ENCODE measurements at regions not wholly inside any gene's neighbourhood (a gene's known extent, or its start where the extent isn't known, plus 50 kb on each side); places are given as distances from the start of the nearest gene placed in this dataset.

GRCh38 chr20:6705926-6706548, 61.4 kb upstream of the BMP2 start:
- no peak overlapping the region for H3K4me3 ChIP-seq (ENCODE audit: control insufficient read depth in 2 of 3, extremely low read depth in 1 of 3, insufficient read depth in 2 of 3, low read depth in 1 of 3, low read length in 3 of 3)
- H3K36me3 ChIP-seq (ENCODE audit: control insufficient read depth in 2 of 2, extremely low read depth in 1 of 2, insufficient read depth in 2 of 2, low read length in 2 of 2): no peaks in the 10 kb centered on the region
- H3K4me2 ChIP-seq (ENCODE audit: control insufficient read depth, extremely low read depth, insufficient read depth, low read depth, low read length): no peak overlapping the region
- no peaks in the 10 kb centered on the region for H3K27me3 ChIP-seq (ENCODE audit: control insufficient read depth, extremely low read depth, insufficient read depth, low read length)
- H3K9me3 ChIP-seq (ENCODE audit: control insufficient read depth, low read depth, low read length): no peaks in the 10 kb centered on the region
- no peak for TF ChIP-seq CTCF (optimal IDR thresholded peaks at IDR 0.05 in 1 of 3, IDR thresholded peaks at IDR 0.05 in 1 of 3, conservative IDR thresholded peaks at IDR 0.05 in 1 of 3; ENCODE audit: extremely low read depth in 1 of 3, insufficient read depth in 2 of 3, low read length in 3 of 3)
- TF ChIP-seq EZH2 (IDR thresholded peaks at IDR 0.05; ENCODE audit: low read length): no peak
- H3K27ac ChIP-seq (ENCODE audit: control insufficient read depth, insufficient read depth, low read length): no peak overlapping the region
- H3K79me2 ChIP-seq (ENCODE audit: control insufficient read depth, insufficient read depth, low read length): no peaks in the 10 kb centered on the region
- no peak for FAIRE-seq
- no peaks in the 10 kb centered on the region for H3K9me1 ChIP-seq (ENCODE audit: control insufficient read depth, extremely low read depth, insufficient read depth, low read length)
- no peak overlapping the region for H2AFZ ChIP-seq (ENCODE audit: control insufficient read depth, low read length)
- DNase-seq (ENCODE audit: low read depth, low spot score): no peak
- H4K20me1 ChIP-seq (ENCODE audit: control insufficient read depth, extremely low read depth, insufficient read depth, low read length): no peaks in the 10 kb centered on the region
- H3K4me1 ChIP-seq (ENCODE audit: control insufficient read depth, extremely low read depth, insufficient read depth, low read length): peaks cover 15% of the 10 kb centered on the region
- H3K9ac ChIP-seq (ENCODE audit: control insufficient read depth, extremely low read depth, insufficient read depth, low read length): no peak overlapping the region
- dilution Hi-C loops (cut with MboI; ENCODE audit: extremely low pct_ligation_motif_present, low sequenced_read_pairs): no loop called here

DNA sequence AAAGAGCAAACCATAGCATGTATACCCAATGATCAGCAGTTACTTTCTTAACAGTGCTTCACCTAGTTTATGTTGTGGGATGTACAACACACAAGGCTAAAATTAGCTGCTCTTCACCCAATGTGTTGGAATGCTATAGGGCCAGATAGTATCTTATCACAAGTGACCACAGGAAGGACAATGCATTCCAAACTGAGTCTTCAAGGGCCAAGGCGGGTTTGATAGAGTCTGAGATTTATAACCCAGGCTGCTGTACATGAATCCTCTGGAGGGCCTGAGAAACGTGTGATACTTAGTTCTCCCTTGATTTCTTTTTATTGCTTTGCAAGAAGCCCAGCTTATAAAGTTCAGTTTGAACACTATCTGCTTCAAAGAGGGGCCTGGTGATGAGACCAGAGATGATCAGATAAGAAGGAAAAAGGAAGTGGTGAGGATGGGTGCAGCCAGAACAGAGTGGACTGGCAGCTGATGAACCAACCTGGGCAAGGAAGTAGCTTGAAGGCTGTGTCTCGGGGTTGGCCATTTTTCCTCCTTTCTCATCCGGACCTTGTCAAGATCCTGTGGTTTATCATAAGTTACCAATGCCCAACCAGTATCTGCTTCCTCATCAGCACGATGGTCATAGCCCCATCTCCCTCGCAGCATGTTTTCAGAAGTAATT, 62.2 kb upstream of the BMP2 start:
- dilution Hi-C loops (cut with MboI; ENCODE audit: extremely low pct_ligation_motif_present, low sequenced_read_pairs): no loop called here
- no peak overlapping the region for H2AFZ ChIP-seq (ENCODE audit: control insufficient read depth, low read length)
- H3K27ac ChIP-seq (ENCODE audit: control insufficient read depth, insufficient read depth, low read length): no peak overlapping the region
- no peaks in the 10 kb centered on the region for H3K9me1 ChIP-seq (ENCODE audit: control insufficient read depth, extremely low read depth, insufficient read depth, low read length)
- no peaks in the 10 kb centered on the region for H3K27me3 ChIP-seq (ENCODE audit: control insufficient read depth, extremely low read depth, insufficient read depth, low read length)
- H3K4me3 ChIP-seq (ENCODE audit: control insufficient read depth in 2 of 3, extremely low read depth in 1 of 3, insufficient read depth in 2 of 3, low read depth in 1 of 3, low read length in 3 of 3): no peak overlapping the region
- H3K4me2 ChIP-seq (ENCODE audit: control insufficient read depth, extremely low read depth, insufficient read depth, low read depth, low read length): no peak overlapping the region
- H3K79me2 ChIP-seq (ENCODE audit: control insufficient read depth, insufficient read depth, low read length): no peaks in the 10 kb centered on the region
- no peaks in the 10 kb centered on the region for H3K36me3 ChIP-seq (ENCODE audit: control insufficient read depth in 2 of 2, extremely low read depth in 1 of 2, insufficient read depth in 2 of 2, low read length in 2 of 2)
- H3K9ac ChIP-seq (ENCODE audit: control insufficient read depth, extremely low read depth, insufficient read depth, low read length): no peak overlapping the region
- peaks cover 15% of the 10 kb centered on the region for H3K4me1 ChIP-seq (ENCODE audit: control insufficient read depth, extremely low read depth, insufficient read depth, low read length)
- FAIRE-seq: peak; percentile 20
- H4K20me1 ChIP-seq (ENCODE audit: control insufficient read depth, extremely low read depth, insufficient read depth, low read length): no peaks in the 10 kb centered on the region
- TF ChIP-seq CTCF (optimal IDR thresholded peaks at IDR 0.05 in 1 of 3, IDR thresholded peaks at IDR 0.05 in 1 of 3, conservative IDR thresholded peaks at IDR 0.05 in 1 of 3; ENCODE audit: extremely low read depth in 1 of 3, insufficient read depth in 2 of 3, low read length in 3 of 3) (no peak), EZH2 (IDR thresholded peaks at IDR 0.05; ENCODE audit: low read length) (no peak)
- no peaks in the 10 kb centered on the region for H3K9me3 ChIP-seq (ENCODE audit: control insufficient read depth, low read depth, low read length)
- DNase-seq (ENCODE audit: low read depth, low spot score): no peak

Data from keratinocyte (primary cell).